Liver (tissue), 8 donors: ENCODE measurements at regions not wholly inside any gene's neighbourhood (a gene's known extent, or its start where the extent isn't known, plus 50 kb on each side); places are given as distances from the start of the nearest gene placed in this dataset.

Experiments
- DNase-seq: peaks from one replicate; pipeline ENCODE4 v3.0.0-alpha.2; 2017; ENCODE audit warnings: low spot score
- H3K27ac ChIP-seq, 2 donors: one replicate each; pipeline ENCODE4 v1.7.0; 2013; ENCODE audit warnings: inconsistent platforms in 2 of 2, low read length in 2 of 2, control low read depth in 1 of 2, low read depth in 1 of 2, mild to moderate bottlenecking in 1 of 2
- H3K27me3 ChIP-seq, 4 donors: one replicate each; pipeline versions ENCODE4 v1.6.1 to v1.7.0; 2013; ENCODE audit warnings: low read length in 3 of 4, inconsistent platforms in 1 of 4, mild to moderate bottlenecking in 1 of 4, moderate library complexity in 1 of 4; ENCODE audit not compliant: control insufficient read depth in 4 of 4, insufficient read depth in 4 of 4
- H3K36me3 ChIP-seq, 4 donors: one replicate each; pipeline versions ENCODE4 v1.6.1 to v1.7.0; 2013; ENCODE audit warnings: low read length in 3 of 4, mild to moderate bottlenecking in 3 of 4, low read depth in 1 of 4, moderate library complexity in 1 of 4; ENCODE audit not compliant: control insufficient read depth in 4 of 4, insufficient read depth in 3 of 4
- H3K4me1 ChIP-seq, 4 donors: one replicate each; pipeline versions ENCODE4 v1.6.1 to v1.7.0; 2013; ENCODE audit warnings: low read length in 3 of 4, mild to moderate bottlenecking in 3 of 4, moderate library complexity in 1 of 4; ENCODE audit not compliant: control insufficient read depth in 4 of 4, insufficient read depth in 4 of 4
- H3K4me3 ChIP-seq, 3 donors: one replicate each; pipeline versions ENCODE4 v1.6.1 to v1.7.0; 2013; ENCODE audit warnings: low read length in 3 of 3, control low read depth in 1 of 3, low read depth in 1 of 3, mild to moderate bottlenecking in 1 of 3
- H3K9ac ChIP-seq, 2 donors: one replicate each; pipeline ENCODE4 v1.7.0; 2013; ENCODE audit warnings: low read length in 2 of 2, mild to moderate bottlenecking in 2 of 2, moderate library complexity in 2 of 2, control low read depth in 1 of 2, low read depth in 1 of 2
- H3K9me3 ChIP-seq, 4 donors: one replicate each; pipeline versions ENCODE4 v1.6.1 to v1.7.0; 2013; ENCODE audit warnings: low read length in 3 of 4; ENCODE audit not compliant: control insufficient read depth in 4 of 4
- ATF3 ChIP-seq: IDR thresholded peaks from 2 replicates; pipeline ENCODE4 v1.6.1; 2016; ENCODE audit warnings: antibody characterized with exemption
- CTCF ChIP-seq: fragments of 150-350 bp; IDR thresholded peaks from 2 replicates; pipeline ENCODE4 v1.5.1; 2017; ENCODE audit warnings: improper control_type of control experiment, low read depth, low read length; ENCODE audit not compliant: missing input control
- EGR1 ChIP-seq, 2 donors: IDR thresholded peaks; 2 replicates each; pipeline ENCODE4 v1.6.1; 2016 to 2018; ENCODE audit warnings: antibody characterized with exemption in 2 of 2, low read depth in 2 of 2
- FOXA1 ChIP-seq: IDR thresholded peaks from 2 replicates; pipeline ENCODE4 v1.6.1; 2016; ENCODE audit warnings: antibody characterized with exemption
- FOXA2 ChIP-seq: IDR thresholded peaks from 2 replicates; pipeline ENCODE4 v1.6.1; 2016; ENCODE audit warnings: antibody characterized with exemption
- GABPA ChIP-seq, 2 donors: IDR thresholded peaks in 1 of 2; conservative IDR thresholded peaks in 1 of 2; 2 replicates each; pipeline ENCODE4 v1.6.1; 2016; ENCODE audit warnings: antibody characterized with exemption in 2 of 2, mild to moderate bottlenecking in 1 of 2, moderate library complexity in 1 of 2
- HNF4A ChIP-seq, 2 donors: conservative IDR thresholded peaks; 2 replicates each; pipeline ENCODE4 v1.6.1; 2016; ENCODE audit warnings: antibody characterized with exemption in 2 of 2, mild to moderate bottlenecking in 2 of 2
- HNF4G ChIP-seq: IDR thresholded peaks from 2 replicates; pipeline ENCODE4 v1.6.1; 2016; ENCODE audit warnings: antibody characterized with exemption
- JUND ChIP-seq, 2 donors: IDR thresholded peaks; 2 replicates each; pipeline ENCODE4 v1.6.1; 2016; ENCODE audit warnings: antibody characterized with exemption in 2 of 2
- NR2F2 ChIP-seq: IDR thresholded peaks from 2 replicates; pipeline ENCODE4 v1.6.1; 2016; ENCODE audit warnings: antibody characterized with exemption
- RAD21 ChIP-seq, 2 donors: IDR thresholded peaks; 2 replicates each; pipeline ENCODE4 v1.6.1; 2016; ENCODE audit warnings: antibody characterized with exemption in 2 of 2, mild to moderate bottlenecking in 2 of 2
- RXRA ChIP-seq, 2 donors: IDR thresholded peaks; 2 replicates each; pipeline ENCODE4 v1.6.1; 2017 to 2018; ENCODE audit warnings: antibody characterized with exemption in 2 of 2, mild to moderate bottlenecking in 1 of 2
- SP1 ChIP-seq: IDR thresholded peaks from 2 replicates; pipeline ENCODE4 v1.6.1; 2018; ENCODE audit warnings: antibody characterized with exemption, mild to moderate bottlenecking
- TAF1 ChIP-seq: conservative IDR thresholded peaks from 2 replicates; pipeline ENCODE4 v1.6.1; 2016; ENCODE audit warnings: antibody characterized with exemption, mild to moderate bottlenecking
- ZBTB33 ChIP-seq: IDR thresholded peaks from 2 replicates; pipeline ENCODE4 v1.6.1; 2016; ENCODE audit warnings: antibody characterized with exemption
- WGBS: extraction: QIAGEN DNeasy Blood & Tissue Kit; methylation state at CpG from one replicate; pipeline ENCODE4 v1.1.7; 2013; 5-methylcytosine and 5-hydroxymethylcytosine counted together
- TF ChIP-seq, protein P1 (sequence below): IDR thresholded peaks from 2 replicates; pipeline ENCODE4 v1.6.1; 2016; ENCODE audit warnings: antibody characterized with exemption, mild to moderate bottlenecking
- TF ChIP-seq, protein P2 (sequence below): IDR thresholded peaks from 2 replicates; pipeline ENCODE4 v1.6.1; 2016; ENCODE audit warnings: antibody characterized with exemption
- donor health status: healthy.
- donor health status: healthy.
- donor health status: healthy.
- donor health status: healthy.
- donor health status: healthy.

DNA sequence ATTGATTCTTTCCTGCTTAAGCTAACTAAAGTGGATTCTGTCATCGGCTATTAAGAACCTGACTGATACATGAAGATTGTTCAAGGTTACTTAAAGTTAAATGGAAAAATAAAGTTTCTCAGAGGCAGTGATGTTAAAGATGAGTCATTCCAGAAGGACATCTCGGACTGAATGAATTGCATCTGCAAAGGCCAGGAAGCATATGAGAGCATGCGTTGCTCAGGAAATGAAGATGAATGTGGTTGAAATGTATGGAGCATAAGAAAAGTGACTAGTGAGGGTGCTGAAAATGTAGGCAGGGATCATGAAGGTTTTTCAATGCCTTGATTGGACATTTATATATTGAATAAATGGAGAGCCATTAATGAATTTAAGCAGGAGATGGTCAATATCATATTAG, 133.9 kb upstream of the GHITM start:
- H3K9me3 ChIP-seq = no peaks in the 10 kb centered on the region
- 81% methylated on average over 3 of the region's 3 CpGs for WGBS
- peaks cover 0 to 2% (median 0%) of the 10 kb centered on the region in 4 donors for H3K27me3 ChIP-seq
- H3K4me3 ChIP-seq = no peak overlapping the region
- H3K4me1 ChIP-seq = no peaks in the 10 kb centered on the region
- no peak overlapping the region for H3K9ac ChIP-seq
- TF ChIP-seq FOXA1 (no peak), HNF4A (conservative IDR thresholded peaks at IDR 0.05) (no peak), EGR1 (IDR thresholded peaks at IDR 0.05; ENCODE audit: low read depth in 2 of 2) (no peak), SP1 (no peak), CTCF (no peak), ATF3 (no peak), HNF4G (no peak), JUND (IDR thresholded peaks at IDR 0.05) (no peak)
- TF ChIP-seq, protein P1, sequence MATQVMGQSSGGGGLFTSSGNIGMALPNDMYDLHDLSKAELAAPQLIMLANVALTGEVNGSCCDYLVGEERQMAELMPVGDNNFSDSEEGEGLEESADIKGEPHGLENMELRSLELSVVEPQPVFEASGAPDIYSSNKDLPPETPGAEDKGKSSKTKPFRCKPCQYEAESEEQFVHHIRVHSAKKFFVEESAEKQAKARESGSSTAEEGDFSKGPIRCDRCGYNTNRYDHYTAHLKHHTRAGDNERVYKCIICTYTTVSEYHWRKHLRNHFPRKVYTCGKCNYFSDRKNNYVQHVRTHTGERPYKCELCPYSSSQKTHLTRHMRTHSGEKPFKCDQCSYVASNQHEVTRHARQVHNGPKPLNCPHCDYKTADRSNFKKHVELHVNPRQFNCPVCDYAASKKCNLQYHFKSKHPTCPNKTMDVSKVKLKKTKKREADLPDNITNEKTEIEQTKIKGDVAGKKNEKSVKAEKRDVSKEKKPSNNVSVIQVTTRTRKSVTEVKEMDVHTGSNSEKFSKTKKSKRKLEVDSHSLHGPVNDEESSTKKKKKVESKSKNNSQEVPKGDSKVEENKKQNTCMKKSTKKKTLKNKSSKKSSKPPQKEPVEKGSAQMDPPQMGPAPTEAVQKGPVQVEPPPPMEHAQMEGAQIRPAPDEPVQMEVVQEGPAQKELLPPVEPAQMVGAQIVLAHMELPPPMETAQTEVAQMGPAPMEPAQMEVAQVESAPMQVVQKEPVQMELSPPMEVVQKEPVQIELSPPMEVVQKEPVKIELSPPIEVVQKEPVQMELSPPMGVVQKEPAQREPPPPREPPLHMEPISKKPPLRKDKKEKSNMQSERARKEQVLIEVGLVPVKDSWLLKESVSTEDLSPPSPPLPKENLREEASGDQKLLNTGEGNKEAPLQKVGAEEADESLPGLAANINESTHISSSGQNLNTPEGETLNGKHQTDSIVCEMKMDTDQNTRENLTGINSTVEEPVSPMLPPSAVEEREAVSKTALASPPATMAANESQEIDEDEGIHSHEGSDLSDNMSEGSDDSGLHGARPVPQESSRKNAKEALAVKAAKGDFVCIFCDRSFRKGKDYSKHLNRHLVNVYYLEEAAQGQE = no peak
- no peaks in the 10 kb centered on the region for H3K36me3 ChIP-seq
- H3K27ac ChIP-seq = no peak overlapping the region
- no peak for DNase-seq

DNA sequence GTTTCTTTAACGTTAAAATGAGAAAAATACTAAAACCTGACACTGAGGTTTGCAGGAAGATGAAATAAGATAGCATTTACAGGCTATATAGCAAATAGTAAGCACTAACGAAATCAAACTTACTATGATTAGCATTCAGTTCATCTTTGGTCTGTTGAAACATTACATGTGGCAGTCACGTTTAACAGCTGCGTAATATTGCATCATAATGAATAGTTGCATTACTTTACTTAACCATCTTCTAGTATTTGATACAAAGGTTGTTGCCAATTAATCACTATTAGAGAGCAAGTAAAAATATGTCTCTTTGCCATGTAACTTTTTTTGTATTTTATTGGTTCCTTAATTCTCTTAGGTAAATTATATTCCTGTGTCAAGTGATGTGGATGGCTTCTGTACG, 131.8 kb upstream of the GHITM start:
- no peaks in the 10 kb centered on the region for H3K4me1 ChIP-seq
- H3K36me3 ChIP-seq = no peaks in the 10 kb centered on the region
- DNase-seq = no peak
- H3K4me3 ChIP-seq = no peak overlapping the region
- no peak overlapping the region for H3K9ac ChIP-seq
- no peak overlapping the region for H3K27ac ChIP-seq
- H3K27me3 ChIP-seq = no peaks in the 10 kb centered on the region
- TF ChIP-seq JUND (IDR thresholded peaks at IDR 0.05) (no peak), ZBTB33 (no peak), TAF1 (no peak), RXRA (IDR thresholded peaks at IDR 0.05) (no peak), FOXA2 (no peak), NR2F2 (no peak), ATF3 (no peak), EGR1 (IDR thresholded peaks at IDR 0.05; ENCODE audit: low read depth in 2 of 2) (no peak), HNF4A (conservative IDR thresholded peaks at IDR 0.05) (no peak), CTCF (no peak), FOXA1 (no peak), GABPA (IDR thresholded peaks at IDR 0.05 in 1 of 2, conservative IDR thresholded peaks at IDR 0.05 in 1 of 2) (no peak), RAD21 (IDR thresholded peaks at IDR 0.05) (no peak), HNF4G (no peak)
- TF ChIP-seq, protein P2, sequence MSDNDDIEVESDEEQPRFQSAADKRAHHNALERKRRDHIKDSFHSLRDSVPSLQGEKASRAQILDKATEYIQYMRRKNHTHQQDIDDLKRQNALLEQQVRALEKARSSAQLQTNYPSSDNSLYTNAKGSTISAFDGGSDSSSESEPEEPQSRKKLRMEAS = no peak
- TF ChIP-seq, protein P1 = no peak
- no peaks in the 10 kb centered on the region for H3K9me3 ChIP-seq
- WGBS = 78% methylated on average over 5 of the region's 5 CpGs
